KMS-11 (cell line): ENCODE measurements at regions not wholly inside any gene's neighbourhood (a gene's known extent, or its start where the extent isn't known, plus 50 kb on each side); places are given as distances from the start of the nearest gene placed in this dataset.
"Not testable (repeated sequence)": the region's sequence is repeated elsewhere in the genome, so short reads cannot be mapped to it uniquely, and the experiment has no call there.

Experiments used
- H2AFZ ChIP-seq: fragments of 200-600 bp; sonication (generic); 2 replicates; pipeline ENCODE4 v1.6.1; 2016; ENCODE audit warnings: antibody characterized with exemption, mixed run types, low read depth
- H3K27ac ChIP-seq: fragments of 200-600 bp; sonication (generic); 2 replicates; pipeline ENCODE4 v1.6.1; 2016; ENCODE audit warnings: mild to moderate bottlenecking, mixed run types
- H3K27me3 ChIP-seq: fragments of 200-600 bp; sonication (generic); 2 replicates; pipeline ENCODE4 v1.6.1; 2017; ENCODE audit warnings: mild to moderate bottlenecking, low read depth, mixed run types, moderate library complexity; ENCODE audit not compliant: insufficient read depth
- H3K36me3 ChIP-seq: fragments of 200-600 bp; sonication (generic); 2 replicates; pipeline ENCODE4 v1.6.1; 2017; ENCODE audit warnings: mild to moderate bottlenecking, mixed run types; ENCODE audit not compliant: insufficient read depth
- H3K4me1 ChIP-seq: fragments of 200-600 bp; sonication (generic); 2 replicates; pipeline ENCODE4 v1.6.1; 2016; ENCODE audit warnings: mild to moderate bottlenecking, low read depth, mixed run types; ENCODE audit not compliant: poor library complexity, severe bottlenecking
- H3K4me2 ChIP-seq: fragments of 200-600 bp; sonication (generic); 2 replicates; pipeline ENCODE4 v1.7.0; 2016; ENCODE audit warnings: mild to moderate bottlenecking, mixed run types
- H3K4me3 ChIP-seq: fragments of 200-600 bp; sonication (generic); IDR thresholded peaks from 2 replicates; pipeline ENCODE4 v1.6.1; 2017; ENCODE audit warnings: low read depth, low read length, mixed read lengths; ENCODE audit not compliant: insufficient read depth
- H3K79me2 ChIP-seq: fragments of 200-600 bp; sonication (generic); 2 replicates; pipeline ENCODE4 v1.6.1; 2016; ENCODE audit warnings: low read depth, mixed run types; ENCODE audit not compliant: insufficient read depth
- H3K9ac ChIP-seq: fragments of 200-600 bp; sonication (generic); 2 replicates; pipeline ENCODE4 v1.6.1; 2016; ENCODE audit warnings: mild to moderate bottlenecking, mixed run types
- H4K20me1 ChIP-seq: fragments of 200-600 bp; sonication (generic); 2 replicates; pipeline ENCODE4 v1.6.1; 2016; ENCODE audit warnings: mild to moderate bottlenecking, mixed run types; ENCODE audit not compliant: insufficient read depth
- CTCF ChIP-seq: fragments of 200-600 bp; sonication (generic); conservative IDR thresholded peaks from 2 replicates; pipeline ENCODE4 v1.6.1; 2017; ENCODE audit warnings: low read depth, mild to moderate bottlenecking, antibody characterized with exemption, low read length, moderate library complexity, mixed read lengths

- Histone ChIP-seq H3K4me2 (no peak overlapping the region), H3K4me1 (no peaks in the 10 kb centered on the region), H3K36me3 (no peaks in the 10 kb centered on the region), H3K27me3 (no peaks in the 10 kb centered on the region), H3K4me3 (no peak overlapping the region), H2AFZ (no peak overlapping the region), H3K9ac (no peak overlapping the region), H3K79me2 (no peaks in the 10 kb centered on the region), H3K27ac (no peak overlapping the region), H4K20me1 (no peaks in the 10 kb centered on the region)
- TF ChIP-seq CTCF = no peak
Observed at GRCh38 chr10:120794390-120794789, 56.8 kb upstream of the WDR11 start.

- H3K4me3 ChIP-seq, H3K4me1 ChIP-seq, H4K20me1 ChIP-seq, H3K9ac ChIP-seq, H3K27me3 ChIP-seq, H3K79me2 ChIP-seq, H3K27ac ChIP-seq, H3K36me3 ChIP-seq, H3K4me2 ChIP-seq, H2AFZ ChIP-seq: not testable (repeated sequence)
Observed at GRCh38 chr10:120798276-120798675, 52.9 kb upstream of the WDR11 start.

DNA sequence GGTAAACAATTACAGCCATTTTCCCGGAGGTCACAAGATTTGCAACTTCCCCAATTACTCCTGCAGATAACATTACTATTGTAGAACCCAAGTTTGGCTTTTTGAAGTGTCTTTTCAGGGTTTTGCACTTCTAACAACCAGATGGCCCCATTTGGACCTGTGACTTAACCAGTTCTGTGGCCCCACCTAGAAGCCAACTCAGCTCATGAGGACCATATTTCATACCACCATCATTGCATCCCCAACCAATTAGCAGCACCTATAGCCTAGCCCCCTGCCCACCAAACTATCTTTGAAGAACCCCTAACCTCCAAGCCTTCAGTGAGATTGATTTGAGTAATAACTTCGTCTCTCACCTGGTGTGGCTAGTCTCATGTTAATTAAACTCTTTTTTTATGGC is 51.3 kb upstream of the WDR11 start:
- Histone ChIP-seq H3K4me1 (no peaks in the 10 kb centered on the region), H3K27me3 (no peaks in the 10 kb centered on the region), H4K20me1 (no peaks in the 10 kb centered on the region), H3K79me2 (no peaks in the 10 kb centered on the region), H3K27ac (no peak overlapping the region), H3K9ac (no peak overlapping the region), H3K36me3 (no peaks in the 10 kb centered on the region), H3K4me2 (no peak overlapping the region), H3K4me3 (no peak overlapping the region), H2AFZ (no peak overlapping the region)
- no peak for TF ChIP-seq CTCF

GRCh38 chr10:120800528-120801323 is 50.4 kb upstream of the WDR11 start:
- Histone ChIP-seq H4K20me1 (no peaks in the 10 kb centered on the region), H3K4me2 (no peak overlapping the region)

More at GRCh38 chr10:120800528-120801323, 50.4 kb upstream of the WDR11 start:
- no peaks in the 10 kb centered on the region for H3K36me3 ChIP-seq
- no peak for TF ChIP-seq CTCF
- no peaks in the 10 kb centered on the region for H3K79me2 ChIP-seq
- no peaks in the 10 kb centered on the region for H3K4me1 ChIP-seq
- H3K27me3 ChIP-seq = no peaks in the 10 kb centered on the region
- no peak overlapping the region for H3K9ac ChIP-seq
- no peak overlapping the region for H3K27ac ChIP-seq
- H2AFZ ChIP-seq = no peak overlapping the region
- H3K4me3 ChIP-seq = no peak overlapping the region
